Urothelium cell line (cell line): ENCODE measurements at regions not wholly inside any gene's neighbourhood (a gene's known extent, or its start where the extent isn't known, plus 50 kb on each side); places are given as distances from the start of the nearest gene placed in this dataset.
"Not testable (repeated sequence)": the region's sequence is repeated elsewhere in the genome, so short reads cannot be mapped to it uniquely, and the experiment has no call there.

ENCODE experiments used
- DNase-seq: peaks from one replicate; pipeline ENCODE4 v3.0.0; 2011; ENCODE audit warnings: low spot score, mixed read lengths
- FAIRE-seq: peaks from 2 replicates; lab custom pipeline; 2011; peaks lifted over from hg19 to GRCh38; lab: Jason Lieb, UNC

DNA sequence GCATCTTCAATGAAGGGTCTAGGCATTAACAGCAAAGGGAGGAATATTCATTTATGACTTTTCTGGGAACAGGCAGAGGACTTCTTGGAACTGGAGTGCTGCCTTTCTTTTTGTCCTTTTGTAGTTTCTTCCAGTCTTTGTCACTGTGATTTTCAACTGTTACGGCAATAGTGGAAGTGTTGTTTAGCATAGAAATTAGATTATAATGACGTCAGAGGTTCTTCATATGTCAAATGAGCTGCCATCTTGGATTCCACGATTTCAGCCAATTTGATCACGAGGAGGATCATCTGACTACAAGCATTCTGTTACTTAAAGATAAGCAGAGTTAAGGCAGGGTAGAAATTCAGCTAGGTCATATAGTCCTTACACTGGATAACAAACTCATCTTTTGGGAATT, 239.0 kb downstream of the NEBL start:
- DNase-seq (no peak), FAIRE-seq (no peak)

DNA sequence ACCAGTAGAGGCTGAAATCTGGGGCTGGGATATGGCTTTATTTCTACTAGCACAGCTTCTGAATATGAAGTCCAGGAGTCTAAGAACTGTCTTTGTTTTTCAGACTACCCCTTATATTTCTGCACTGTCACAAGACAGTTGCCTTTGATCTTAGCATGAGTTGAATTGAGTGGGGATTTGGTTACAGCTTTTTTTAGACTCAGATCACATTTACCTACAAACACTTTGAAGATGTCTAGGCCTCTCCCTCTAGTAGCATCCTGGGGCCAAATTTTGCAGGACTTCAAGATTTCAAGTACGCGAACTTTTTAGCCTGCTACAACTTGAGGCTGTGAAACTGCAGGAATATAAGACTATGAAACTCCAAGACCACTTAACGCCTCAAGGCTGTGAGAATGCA, 240.2 kb downstream of the NEBL start:
- FAIRE-seq, result no peak
- DNase-seq, result no peak

DNA sequence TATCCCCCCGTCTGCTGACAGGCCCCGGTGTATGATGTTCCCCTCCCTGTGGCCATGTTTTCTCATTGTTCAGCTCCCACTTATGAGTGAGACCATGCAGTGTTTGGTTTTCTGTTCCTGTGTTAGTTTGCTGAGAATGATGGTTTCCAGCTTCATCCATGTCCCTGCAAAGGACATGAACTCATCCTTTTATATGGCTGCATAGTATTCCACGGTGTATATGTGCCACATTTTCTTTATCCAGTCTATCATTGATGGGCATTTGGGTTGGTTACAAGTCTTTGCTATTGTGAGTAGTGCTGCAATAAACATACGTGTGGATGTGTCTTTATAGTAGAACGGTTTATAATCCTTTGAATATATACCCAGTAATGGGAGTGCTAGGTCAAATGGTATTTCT, 244.7 kb downstream of the NEBL start:
- FAIRE-seq, DNase-seq: not testable (repeated sequence)

DNA sequence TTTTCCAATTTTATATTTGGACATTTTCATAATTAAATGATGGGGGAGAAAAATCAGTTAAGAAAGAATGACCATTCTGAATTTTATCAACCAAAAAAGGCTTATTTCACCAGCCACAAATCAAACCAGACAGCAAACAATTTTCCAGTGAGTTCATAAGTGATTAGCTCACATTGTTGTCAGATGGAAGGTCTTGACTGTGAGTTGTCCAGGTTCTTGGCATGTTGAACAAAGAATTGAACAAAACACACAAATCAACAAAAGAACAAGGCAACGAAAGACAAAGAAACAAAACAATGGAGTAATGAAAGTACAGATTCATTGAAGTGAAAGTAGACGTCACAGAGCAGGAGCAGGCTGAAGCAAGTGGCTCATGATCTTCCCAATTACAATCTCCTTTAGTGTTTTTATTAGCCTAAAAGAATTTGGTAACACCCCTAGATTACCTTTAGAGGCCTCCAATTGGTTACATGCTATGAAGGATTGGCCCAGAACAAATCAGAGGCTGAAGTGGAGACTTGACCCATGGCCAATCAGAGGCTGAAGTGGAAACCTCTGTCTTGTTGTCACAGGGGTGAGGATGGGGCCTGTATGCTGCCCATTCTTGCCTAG, 248.7 kb downstream of the NEBL start:
- FAIRE-seq, result no peak
- DNase-seq, result no peak

DNA sequence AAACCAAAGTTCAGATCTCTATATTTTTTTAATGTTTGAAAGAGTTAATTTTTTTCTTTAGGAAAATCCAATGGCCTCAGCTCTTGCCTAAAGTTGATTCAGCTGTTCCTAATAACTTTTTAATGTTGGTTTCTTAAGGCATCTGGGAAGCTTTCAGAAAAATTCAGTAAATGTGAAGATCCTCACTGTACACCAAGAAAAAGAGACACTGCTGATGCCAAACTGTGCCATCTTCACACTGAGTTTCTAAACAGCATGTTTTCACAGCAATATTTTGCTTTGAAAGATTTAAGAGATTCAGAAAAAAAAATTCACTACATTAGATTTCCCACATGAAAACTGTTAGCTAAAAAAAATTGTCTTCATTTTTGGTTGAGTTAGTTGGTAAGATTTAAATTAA, 249.4 kb downstream of the NEBL start:
- DNase-seq, result no peak
- FAIRE-seq, result no peak

DNA sequence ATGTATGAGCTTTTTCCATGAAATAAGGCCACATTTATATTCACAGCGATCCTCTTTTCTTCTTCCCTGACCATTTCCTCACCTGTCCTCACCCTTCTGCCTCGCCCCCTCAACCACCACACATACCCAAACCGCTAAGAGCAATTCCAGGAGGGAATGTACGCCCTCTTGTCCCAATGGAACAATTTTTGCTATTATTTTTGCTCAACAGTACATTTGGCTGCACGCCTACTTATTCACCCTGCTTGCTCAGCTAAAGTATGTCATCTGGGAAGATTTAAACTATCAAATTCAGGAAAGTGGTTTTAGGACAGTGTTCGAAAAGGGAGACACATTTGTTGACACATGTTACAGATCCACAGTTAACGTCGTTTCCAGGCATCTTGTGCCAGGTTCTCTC, 252.7 kb downstream of the NEBL start:
- FAIRE-seq (no peak), DNase-seq (no peak)

DNA sequence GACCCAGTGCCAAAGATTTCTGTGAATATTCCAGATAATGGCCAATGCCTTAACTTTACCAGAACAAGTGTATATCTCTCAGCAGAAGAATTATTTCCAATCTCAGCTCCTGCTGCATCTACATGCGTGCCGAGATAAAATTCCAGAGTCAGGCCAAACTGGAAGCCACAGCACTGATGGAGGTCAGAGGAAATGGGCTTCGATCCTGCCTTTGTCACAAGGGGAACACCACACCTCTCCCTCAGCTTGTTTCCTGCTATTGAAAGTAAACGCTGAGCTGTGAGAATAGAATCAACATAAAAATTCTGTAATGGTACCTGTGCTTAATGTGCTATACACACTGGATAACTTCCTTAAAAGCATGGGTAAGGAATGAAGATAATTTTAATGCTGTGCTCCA, 255.5 kb downstream of the NEBL start:
- DNase-seq (no peak), FAIRE-seq (no peak)

DNA sequence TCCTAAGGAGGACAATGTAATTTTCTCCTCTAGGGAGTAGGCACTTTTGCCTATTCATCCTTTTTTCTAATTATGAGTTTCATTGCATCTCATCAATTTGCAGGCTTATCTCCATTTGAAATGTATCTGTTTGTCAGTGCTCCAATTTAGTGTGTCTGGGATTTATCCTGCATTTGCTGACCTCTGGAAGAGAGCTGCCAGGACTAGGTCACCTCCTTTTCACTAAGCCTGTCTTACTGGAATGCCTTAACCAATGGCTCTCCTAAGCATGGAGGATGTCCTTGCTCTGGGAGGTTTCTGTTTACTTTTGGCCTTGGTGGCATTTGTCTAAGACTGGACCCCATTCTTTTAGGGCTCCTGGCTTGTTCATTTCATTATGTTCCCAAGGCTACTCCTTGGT, 261.5 kb downstream of the NEBL start:
- DNase-seq (no peak), FAIRE-seq (no peak)

DNA sequence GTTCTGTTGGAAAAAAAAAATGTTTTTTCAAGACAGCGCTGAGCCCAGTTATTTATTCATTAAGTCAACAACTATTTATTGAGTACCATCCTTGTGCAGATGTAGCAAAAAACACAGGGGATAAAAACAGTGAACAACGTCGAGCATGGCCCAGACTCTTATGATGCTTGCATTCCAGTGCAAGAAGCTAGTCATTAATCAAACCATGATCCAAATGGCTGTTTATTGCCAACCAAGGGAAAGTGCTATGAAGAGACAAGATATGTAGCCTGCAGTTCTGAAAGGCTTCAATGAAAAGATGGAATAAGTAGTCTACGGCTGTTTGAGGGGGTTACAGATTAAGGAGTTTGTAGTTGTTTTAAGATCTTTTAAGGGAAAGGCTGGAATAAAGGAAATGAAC, 262.3 kb downstream of the NEBL start:
- FAIRE-seq (no peak), DNase-seq (no peak)

DNA sequence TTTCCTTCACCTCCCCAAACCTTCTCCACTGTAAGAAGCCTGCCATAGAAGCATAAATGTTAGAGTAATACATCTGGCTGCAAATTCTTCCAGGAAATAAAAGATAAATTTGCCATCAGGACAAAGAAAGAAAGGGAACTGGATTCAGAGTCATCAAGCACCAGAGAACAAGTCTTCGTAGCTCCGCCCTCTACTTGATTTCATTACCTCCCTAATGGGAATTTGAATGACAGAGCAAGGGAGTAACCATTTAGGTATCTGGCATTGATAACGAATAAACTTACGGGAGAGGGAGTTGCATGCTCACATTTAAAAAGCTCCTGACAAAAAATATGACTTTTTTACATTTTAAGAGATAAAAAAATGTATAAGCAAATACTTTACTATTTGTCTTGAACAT, 263.4 kb downstream of the NEBL start:
- FAIRE-seq (no peak), DNase-seq (no peak)

DNA sequence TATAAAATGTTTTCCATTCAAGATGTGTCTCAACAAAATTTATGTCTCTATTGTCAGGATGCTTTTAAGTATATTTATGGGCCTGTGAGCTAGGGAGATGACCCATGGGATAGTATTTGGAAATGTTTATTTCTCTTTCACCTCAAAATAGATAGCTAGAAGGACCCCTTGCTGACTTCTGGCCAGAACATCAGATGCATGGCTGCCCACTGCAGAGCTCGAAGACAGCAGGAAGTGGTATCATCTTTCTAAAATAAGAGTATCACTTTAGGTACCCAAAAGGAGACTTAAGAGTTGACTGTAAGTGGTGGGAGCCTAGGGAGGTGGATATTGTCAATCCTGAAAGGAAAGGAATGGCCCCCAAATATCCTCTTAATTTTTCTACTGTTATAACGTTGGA, 264.4 kb downstream of the NEBL start:
- FAIRE-seq (no peak), DNase-seq (no peak)

DNA sequence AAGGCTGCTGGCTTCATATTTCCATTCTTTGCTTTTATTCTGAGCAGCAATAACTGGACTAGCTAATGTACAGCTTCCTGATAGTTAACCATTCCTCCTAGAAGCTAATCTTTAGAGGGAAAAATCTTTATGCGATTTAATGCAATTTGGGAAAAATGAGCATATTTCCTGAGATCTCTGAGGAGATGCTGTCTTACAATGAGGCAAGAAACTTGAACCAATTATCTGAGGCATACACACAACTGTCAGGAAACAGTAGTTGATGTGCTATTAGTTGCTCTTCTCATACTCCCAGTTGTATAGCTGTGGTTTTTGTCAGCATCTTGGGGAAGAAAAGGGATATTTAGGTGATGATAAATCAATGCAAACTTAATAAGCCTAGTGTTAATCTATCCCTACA, 265.9 kb downstream of the NEBL start:
- no peak for FAIRE-seq
- no peak for DNase-seq

DNA sequence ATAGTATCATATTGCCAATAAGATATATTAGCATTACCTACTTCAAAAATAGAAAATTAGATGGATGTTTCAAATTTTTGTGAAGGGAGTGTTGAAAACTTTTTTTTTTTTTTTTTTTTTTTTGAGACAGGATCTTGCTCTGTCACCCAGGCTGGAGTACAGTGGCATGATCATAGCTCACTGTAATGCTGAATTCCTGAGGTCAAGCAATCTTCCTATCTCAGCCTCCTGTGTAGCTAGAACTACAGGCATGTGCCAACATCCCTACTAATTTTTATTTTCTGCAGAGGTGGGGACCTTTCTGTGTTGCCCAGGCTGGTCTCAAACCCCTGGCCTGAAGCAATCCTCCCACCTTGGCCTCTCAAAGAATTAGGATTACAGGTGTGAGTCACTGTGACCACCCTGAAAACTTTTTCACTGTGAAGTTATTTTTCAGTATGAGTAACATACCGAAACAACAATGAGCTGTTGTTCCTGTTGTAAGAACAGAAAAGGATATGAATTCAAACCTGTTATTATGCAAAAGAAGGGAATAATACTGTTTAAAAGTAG, 266.9 kb downstream of the NEBL start:
- DNase-seq (peak; percentile 22), FAIRE-seq (no peak)

DNA sequence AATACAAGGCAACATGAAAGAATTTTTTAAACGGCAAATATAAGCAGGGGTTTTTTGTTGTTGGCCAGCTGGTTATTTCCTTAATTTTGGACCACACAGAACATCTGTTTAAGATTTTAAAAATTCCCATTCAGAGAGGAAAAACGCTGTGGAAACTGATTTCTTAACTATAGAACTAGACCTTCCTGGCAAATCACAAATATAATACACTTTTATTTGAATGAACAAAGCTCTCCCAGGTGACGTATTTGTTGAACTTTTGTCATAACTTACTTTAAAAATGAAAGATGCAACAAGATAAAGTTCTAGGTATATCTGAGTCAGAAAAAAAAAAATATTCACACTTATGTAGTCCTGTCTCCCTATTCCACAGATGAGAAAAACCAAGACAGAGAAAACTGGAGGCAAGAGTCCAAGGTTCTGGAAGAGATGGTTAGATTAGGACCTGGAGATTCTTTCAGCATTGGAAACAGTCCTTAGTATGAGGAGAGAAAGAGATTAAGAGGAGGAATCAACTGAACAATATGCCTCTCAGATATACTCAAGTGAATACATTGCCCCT, 269.1 kb downstream of the NEBL start:
- FAIRE-seq, result no peak
- no peak for DNase-seq

DNA sequence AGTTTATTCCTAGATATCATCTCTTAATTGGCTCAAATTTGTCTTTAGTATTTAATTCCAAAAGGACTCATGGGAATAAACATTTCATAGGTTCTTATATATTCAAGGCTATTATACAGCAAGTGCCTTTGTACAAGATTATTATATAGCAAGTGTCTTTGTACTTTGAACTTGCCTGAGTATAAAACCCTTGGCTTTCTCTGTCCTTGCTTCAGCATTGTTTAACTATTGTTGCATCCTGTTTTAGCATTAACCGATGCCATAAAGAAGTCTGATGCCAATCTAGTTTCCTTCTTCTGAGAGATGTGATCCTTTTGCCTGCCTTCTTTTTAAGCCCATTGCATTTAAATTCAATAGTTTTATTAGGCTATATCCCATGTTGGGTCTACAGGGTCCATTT, 270.0 kb downstream of the NEBL start:
- DNase-seq (no peak), FAIRE-seq (no peak)

DNA sequence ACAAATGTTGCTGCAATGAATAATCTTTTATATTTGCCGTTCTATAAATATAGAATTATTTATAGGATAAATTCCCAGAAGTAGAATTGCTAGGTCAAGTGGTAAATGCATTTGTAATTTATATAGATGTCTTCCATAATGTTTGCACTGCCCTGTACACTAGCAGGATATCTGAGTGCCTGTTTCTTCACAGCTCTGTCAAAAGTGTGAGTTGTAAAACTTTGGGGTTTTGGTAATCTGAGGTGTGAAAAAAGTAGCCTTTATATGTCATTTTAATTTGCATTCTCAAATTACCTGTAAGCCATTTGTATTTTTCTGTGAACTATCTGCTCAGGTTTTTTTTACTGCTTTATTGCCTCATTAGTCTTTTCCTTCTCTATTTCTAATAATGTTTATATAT, 271.2 kb downstream of the NEBL start:
- DNase-seq (no peak), FAIRE-seq (no peak)

DNA sequence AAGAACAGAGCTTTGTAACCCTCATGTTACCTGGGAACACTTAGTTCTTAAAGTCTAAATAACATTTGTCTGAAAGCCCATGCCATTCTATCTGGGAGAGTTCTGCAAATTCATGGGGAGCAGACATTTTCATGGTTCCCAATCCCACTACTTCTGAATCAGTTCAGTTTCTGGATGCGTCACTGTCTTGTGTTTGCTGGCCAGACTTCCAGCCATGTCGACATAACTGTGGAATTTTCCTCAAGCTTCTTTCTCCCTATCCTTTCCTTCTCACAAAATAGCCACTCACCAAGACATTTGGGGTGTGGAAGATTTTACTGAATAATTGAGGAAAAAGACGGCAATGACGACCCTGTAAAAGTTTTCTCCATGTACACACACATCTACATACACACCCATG, 272.5 kb downstream of the NEBL start:
- FAIRE-seq, result no peak
- no peak for DNase-seq

DNA sequence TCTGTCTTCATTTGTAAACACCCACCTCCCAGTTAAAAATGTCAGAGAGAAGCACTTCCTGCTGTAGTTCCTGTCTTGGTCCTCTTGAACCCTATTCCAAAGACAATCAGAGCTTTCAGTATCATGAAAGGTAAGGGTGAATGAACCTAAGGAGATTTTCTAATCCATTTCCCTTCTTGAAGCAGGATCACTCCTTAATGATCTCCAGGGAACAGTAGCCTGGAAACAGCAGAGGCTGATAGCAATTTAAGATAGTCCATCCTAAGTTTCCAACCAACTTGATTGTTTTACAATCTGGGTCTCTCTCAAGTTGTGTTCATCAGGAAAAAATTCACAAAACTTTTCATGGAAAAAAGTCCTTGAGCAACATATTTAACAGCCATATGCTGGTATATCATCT, 273.6 kb downstream of the NEBL start:
- FAIRE-seq (no peak), DNase-seq (no peak)

DNA sequence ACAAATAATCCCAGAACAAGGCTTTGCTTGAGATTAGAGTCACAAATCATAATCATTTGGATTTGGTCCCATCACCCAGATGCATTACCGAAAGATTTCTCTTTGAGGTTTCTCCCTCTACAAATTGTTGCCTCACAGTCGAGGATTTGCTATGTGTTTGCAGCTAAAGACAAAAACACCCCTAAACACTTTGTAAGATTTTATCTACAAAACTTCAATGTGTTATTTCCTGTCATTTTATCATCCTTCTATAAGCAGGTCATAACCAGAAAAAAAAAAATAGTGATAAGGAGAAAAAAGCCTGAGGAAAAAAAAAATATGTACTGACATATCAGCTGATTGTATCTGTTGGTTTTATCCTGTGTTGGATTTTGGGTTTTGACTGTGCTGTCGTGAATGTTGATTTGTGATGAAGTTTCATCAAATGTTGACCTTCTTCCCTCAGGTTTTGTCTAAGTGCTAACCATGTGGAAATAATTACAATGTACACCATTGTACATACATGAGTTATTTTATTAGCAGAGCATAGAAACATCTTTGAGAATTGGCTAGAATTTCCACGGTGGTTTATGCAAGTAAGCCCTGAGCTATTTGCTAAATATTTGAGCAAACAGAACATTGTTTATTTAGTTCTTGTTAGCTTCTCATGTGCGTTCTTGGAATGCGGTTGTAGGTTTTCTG, 274.4 kb downstream of the NEBL start:
- no peak for FAIRE-seq
- DNase-seq, result peak; percentile 19

DNA sequence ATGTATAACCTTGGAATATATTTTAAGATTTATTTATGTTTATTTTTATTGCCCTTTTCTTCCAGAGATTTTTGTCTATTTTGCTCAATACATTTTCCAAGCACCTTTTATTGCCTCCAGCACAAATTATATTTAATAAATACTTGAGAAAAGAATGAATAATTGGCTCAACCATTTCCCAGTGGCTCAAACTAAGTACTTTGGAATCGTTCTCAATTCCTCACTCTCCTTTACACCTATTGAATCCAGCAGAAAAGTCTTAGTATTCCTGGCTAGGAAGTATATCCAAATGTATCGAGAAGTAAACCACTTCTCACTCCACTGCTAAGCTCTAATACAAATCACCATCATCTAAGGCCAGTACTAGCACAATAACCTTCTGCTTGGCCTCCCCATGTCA, 276.1 kb downstream of the NEBL start:
- FAIRE-seq (no peak), DNase-seq (no peak)

DNA sequence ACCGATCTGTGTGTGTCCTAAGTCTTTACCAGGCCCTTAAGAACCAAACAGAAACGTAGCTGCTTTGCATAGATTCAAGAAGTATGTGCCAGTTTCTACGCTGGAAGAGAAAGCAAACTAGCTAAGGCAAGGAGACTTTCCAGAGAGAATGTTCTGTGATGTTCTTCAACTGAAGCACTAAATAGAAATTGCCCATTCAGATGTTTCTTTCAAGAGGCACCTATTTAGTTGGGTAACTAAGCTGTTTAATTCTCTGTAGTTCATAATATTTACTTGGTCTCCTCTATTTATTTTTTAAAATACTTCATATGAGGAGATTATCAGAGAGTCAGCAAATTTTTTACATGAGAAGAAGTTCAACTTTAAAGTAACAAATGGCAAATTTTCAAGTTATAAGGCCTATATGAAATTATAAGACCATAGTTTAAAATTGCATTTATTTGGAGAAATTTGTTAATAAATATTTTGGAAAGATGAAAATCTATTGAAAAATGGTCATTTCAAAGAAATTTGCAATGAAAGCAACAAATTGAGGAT, 279.0 kb downstream of the NEBL start:
- no peak for FAIRE-seq

More for the DNA sequence above, 279.0 kb downstream of the NEBL start:
- DNase-seq, result no peak
